ENCODE measurements at regions not wholly inside any gene's neighbourhood (a gene's known extent, or its start where the extent isn't known, plus 50 kb on each side); places are given as distances from the start of the nearest gene placed in this dataset.
"Not testable (repeated sequence)": the region's sequence is repeated elsewhere in the genome, so short reads cannot be mapped to it uniquely, and the experiment has no call there.

DNA sequence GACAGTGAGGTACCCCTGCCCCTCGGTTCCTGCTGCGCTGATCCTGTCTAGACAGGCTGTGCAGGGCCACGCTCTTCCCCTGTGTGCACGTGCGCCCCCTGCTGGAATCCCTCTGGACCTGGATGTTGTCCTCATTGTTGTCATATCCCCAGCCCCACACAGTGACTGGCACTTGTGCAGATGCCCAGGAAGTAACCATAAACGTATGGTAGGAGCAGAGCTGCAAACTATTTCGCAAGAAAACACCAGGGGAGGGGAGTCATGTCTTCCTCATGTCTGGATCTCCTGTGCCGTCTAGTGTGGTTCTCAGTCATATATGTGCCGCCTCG lies 114.7 kb downstream of the CRYBB2 start:
- Histone ChIP-seq H3K4me3 (ENCODE audit: low read length) (no peak overlapping the region), H3K27ac (ENCODE audit: low read length) (no peak overlapping the region), H3K9ac (ENCODE audit: low read length) (no peak overlapping the region), H4K20me1 (ENCODE audit: insufficient read depth) (no peaks in the 10 kb centered on the region), H3K79me2 (replicated peaks; ENCODE audit: insufficient read depth, low read length) (no peaks in the 10 kb centered on the region), H3K9me3 (ENCODE audit: low read length) (no peaks in the 10 kb centered on the region), H3K27me3 (ENCODE audit: insufficient read depth, low read depth, low read length) (no peaks in the 10 kb centered on the region), H3K4me2 (ENCODE audit: low read length) (no peak overlapping the region), H3K9me2 (ENCODE audit: insufficient read depth, low read length) (no peaks in the 10 kb centered on the region), H3F3A (ENCODE audit: insufficient read depth, low read length, poor library complexity, severe bottlenecking) (no peaks in the 10 kb centered on the region), H3K36me3 (ENCODE audit: insufficient read depth, low read length) (no peaks in the 10 kb centered on the region), H2AFZ (ENCODE audit: low read depth, low read length) (no peak overlapping the region)
- TF ChIP-seq, protein P1, sequence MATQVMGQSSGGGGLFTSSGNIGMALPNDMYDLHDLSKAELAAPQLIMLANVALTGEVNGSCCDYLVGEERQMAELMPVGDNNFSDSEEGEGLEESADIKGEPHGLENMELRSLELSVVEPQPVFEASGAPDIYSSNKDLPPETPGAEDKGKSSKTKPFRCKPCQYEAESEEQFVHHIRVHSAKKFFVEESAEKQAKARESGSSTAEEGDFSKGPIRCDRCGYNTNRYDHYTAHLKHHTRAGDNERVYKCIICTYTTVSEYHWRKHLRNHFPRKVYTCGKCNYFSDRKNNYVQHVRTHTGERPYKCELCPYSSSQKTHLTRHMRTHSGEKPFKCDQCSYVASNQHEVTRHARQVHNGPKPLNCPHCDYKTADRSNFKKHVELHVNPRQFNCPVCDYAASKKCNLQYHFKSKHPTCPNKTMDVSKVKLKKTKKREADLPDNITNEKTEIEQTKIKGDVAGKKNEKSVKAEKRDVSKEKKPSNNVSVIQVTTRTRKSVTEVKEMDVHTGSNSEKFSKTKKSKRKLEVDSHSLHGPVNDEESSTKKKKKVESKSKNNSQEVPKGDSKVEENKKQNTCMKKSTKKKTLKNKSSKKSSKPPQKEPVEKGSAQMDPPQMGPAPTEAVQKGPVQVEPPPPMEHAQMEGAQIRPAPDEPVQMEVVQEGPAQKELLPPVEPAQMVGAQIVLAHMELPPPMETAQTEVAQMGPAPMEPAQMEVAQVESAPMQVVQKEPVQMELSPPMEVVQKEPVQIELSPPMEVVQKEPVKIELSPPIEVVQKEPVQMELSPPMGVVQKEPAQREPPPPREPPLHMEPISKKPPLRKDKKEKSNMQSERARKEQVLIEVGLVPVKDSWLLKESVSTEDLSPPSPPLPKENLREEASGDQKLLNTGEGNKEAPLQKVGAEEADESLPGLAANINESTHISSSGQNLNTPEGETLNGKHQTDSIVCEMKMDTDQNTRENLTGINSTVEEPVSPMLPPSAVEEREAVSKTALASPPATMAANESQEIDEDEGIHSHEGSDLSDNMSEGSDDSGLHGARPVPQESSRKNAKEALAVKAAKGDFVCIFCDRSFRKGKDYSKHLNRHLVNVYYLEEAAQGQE (IDR thresholded peaks at IDR 0.05; ENCODE audit: borderline replicate concordance) = no peak
- TF ChIP-seq, protein P2, sequence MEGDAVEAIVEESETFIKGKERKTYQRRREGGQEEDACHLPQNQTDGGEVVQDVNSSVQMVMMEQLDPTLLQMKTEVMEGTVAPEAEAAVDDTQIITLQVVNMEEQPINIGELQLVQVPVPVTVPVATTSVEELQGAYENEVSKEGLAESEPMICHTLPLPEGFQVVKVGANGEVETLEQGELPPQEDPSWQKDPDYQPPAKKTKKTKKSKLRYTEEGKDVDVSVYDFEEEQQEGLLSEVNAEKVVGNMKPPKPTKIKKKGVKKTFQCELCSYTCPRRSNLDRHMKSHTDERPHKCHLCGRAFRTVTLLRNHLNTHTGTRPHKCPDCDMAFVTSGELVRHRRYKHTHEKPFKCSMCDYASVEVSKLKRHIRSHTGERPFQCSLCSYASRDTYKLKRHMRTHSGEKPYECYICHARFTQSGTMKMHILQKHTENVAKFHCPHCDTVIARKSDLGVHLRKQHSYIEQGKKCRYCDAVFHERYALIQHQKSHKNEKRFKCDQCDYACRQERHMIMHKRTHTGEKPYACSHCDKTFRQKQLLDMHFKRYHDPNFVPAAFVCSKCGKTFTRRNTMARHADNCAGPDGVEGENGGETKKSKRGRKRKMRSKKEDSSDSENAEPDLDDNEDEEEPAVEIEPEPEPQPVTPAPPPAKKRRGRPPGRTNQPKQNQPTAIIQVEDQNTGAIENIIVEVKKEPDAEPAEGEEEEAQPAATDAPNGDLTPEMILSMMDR (IDR thresholded peaks at IDR 0.05; ENCODE audit: poor library complexity, severe bottlenecking) = peak; percentile 15

- not testable (repeated sequence) for H3K9me3 ChIP-seq (ENCODE audit: low read length); H3F3A ChIP-seq (ENCODE audit: insufficient read depth, low read length, poor library complexity, severe bottlenecking); H3K36me3 ChIP-seq (ENCODE audit: insufficient read depth, low read length); H3K4me2 ChIP-seq (ENCODE audit: low read length); H3K27ac ChIP-seq (ENCODE audit: low read length); H3K9ac ChIP-seq (ENCODE audit: low read length); H3K9me2 ChIP-seq (ENCODE audit: insufficient read depth, low read length); H2AFZ ChIP-seq (ENCODE audit: low read depth, low read length); H3K27me3 ChIP-seq (ENCODE audit: insufficient read depth, low read depth, low read length); H4K20me1 ChIP-seq (ENCODE audit: insufficient read depth); H3K79me2 ChIP-seq (replicated peaks; ENCODE audit: insufficient read depth, low read length); H3K4me3 ChIP-seq (ENCODE audit: low read length)
These were observed 115.2 kb downstream of the CRYBB2 start for GRCh38 chr22:25334631-25335030.

- H3K79me2 ChIP-seq (replicated peaks; ENCODE audit: insufficient read depth, low read length); H3K27ac ChIP-seq (ENCODE audit: low read length); H3K9me3 ChIP-seq (ENCODE audit: low read length); H3K9ac ChIP-seq (ENCODE audit: low read length); H3K4me2 ChIP-seq (ENCODE audit: low read length); H3K4me3 ChIP-seq (ENCODE audit: low read length); H3F3A ChIP-seq (ENCODE audit: insufficient read depth, low read length, poor library complexity, severe bottlenecking); H2AFZ ChIP-seq (ENCODE audit: low read depth, low read length); H4K20me1 ChIP-seq (ENCODE audit: insufficient read depth); H3K9me2 ChIP-seq (ENCODE audit: insufficient read depth, low read length); H3K27me3 ChIP-seq (ENCODE audit: insufficient read depth, low read depth, low read length); H3K36me3 ChIP-seq (ENCODE audit: insufficient read depth, low read length): not testable (repeated sequence)
These were observed 115.8 kb downstream of the CRYBB2 start for GRCh38 chr22:25335276-25335675.

GRCh38 chr22:25340536-25340935 lies 121.1 kb downstream of the CRYBB2 start:
- not testable (repeated sequence) for H3K36me3 ChIP-seq (ENCODE audit: insufficient read depth, low read length); H3K9me3 ChIP-seq (ENCODE audit: low read length); H3K9ac ChIP-seq (ENCODE audit: low read length); H3K4me2 ChIP-seq (ENCODE audit: low read length); H4K20me1 ChIP-seq (ENCODE audit: insufficient read depth); H3K27ac ChIP-seq (ENCODE audit: low read length); H2AFZ ChIP-seq (ENCODE audit: low read depth, low read length); H3K79me2 ChIP-seq (replicated peaks; ENCODE audit: insufficient read depth, low read length); H3K27me3 ChIP-seq (ENCODE audit: insufficient read depth, low read depth, low read length); H3F3A ChIP-seq (ENCODE audit: insufficient read depth, low read length, poor library complexity, severe bottlenecking); H3K9me2 ChIP-seq (ENCODE audit: insufficient read depth, low read length); H3K4me3 ChIP-seq (ENCODE audit: low read length)

GRCh38 chr22:25344366-25344765 lies 124.9 kb downstream of the CRYBB2 start:
- not testable (repeated sequence) for H3K9me3 ChIP-seq (ENCODE audit: low read length); H2AFZ ChIP-seq (ENCODE audit: low read depth, low read length); H3K4me3 ChIP-seq (ENCODE audit: low read length); H4K20me1 ChIP-seq (ENCODE audit: insufficient read depth); H3K9ac ChIP-seq (ENCODE audit: low read length); H3K27ac ChIP-seq (ENCODE audit: low read length); H3K36me3 ChIP-seq (ENCODE audit: insufficient read depth, low read length); H3K27me3 ChIP-seq (ENCODE audit: insufficient read depth, low read depth, low read length); H3K4me2 ChIP-seq (ENCODE audit: low read length); H3K79me2 ChIP-seq (replicated peaks; ENCODE audit: insufficient read depth, low read length); H3K9me2 ChIP-seq (ENCODE audit: insufficient read depth, low read length); H3F3A ChIP-seq (ENCODE audit: insufficient read depth, low read length, poor library complexity, severe bottlenecking)
